A673 (cell line): ENCODE measurements at regions not wholly inside any gene's neighbourhood (a gene's known extent, or its start where the extent isn't known, plus 50 kb on each side); places are given as distances from the start of the nearest gene placed in this dataset.
A peak's percentile ranks its signal among the peaks of the same experiment; 100 is the strongest.

Experiments used
- BruUV-seq: library from RNA; stranded (reverse); fragments of 400-500 nt; replicated peaks from 2 replicates; lab custom pipeline; 2021; lab: Mats Ljungman, UMichigan
- CTCF ChIA-PET: fragments of 300-600 bp; sonication (Branson Sonifier 250); formaldehyde crosslinking; loops from one replicate; lab custom pipeline; 2022; ENCODE audit warnings: antibody characterized with exemption; lab: Charles Lee
- POLR2A ChIA-PET: fragments of 300-600 bp; sonication (Branson Sonifier 250); formaldehyde crosslinking; loops from one replicate; lab custom pipeline; 2022; ENCODE audit warnings: antibody characterized with exemption; ENCODE audit not compliant: low non-redundant PET; lab: Charles Lee
- DNase-seq: peaks from one replicate; pipeline ENCODE4 v3.0.0-alpha.2; 2015; ENCODE audit warnings: low spot score
- H3K27ac ChIP-seq: fragments of 200-600 bp; sonication (generic); 2 replicates; pipeline ENCODE4 v1.5.1; 2016; ENCODE audit warnings: mixed run types, low read depth, mild to moderate bottlenecking, mixed read lengths, antibody characterized with exemption, low read length; ENCODE audit not compliant: poor library complexity, severe bottlenecking
- H3K27me3 ChIP-seq: fragments of 200-600 bp; sonication (generic); replicated peaks from 2 replicates; pipeline ENCODE4 v1.6.1; 2017; ENCODE audit warnings: mixed run types, low read depth, mild to moderate bottlenecking, mixed read lengths, antibody characterized with exemption, low read length; ENCODE audit not compliant: insufficient read depth, poor library complexity
- H3K36me3 ChIP-seq: fragments of 200-600 bp; sonication (generic); 2 replicates; pipeline ENCODE4 v1.6.1; 2016; ENCODE audit warnings: mixed run types, mild to moderate bottlenecking, mixed read lengths, antibody characterized with exemption, low read length; ENCODE audit not compliant: insufficient read depth, poor library complexity, severe bottlenecking
- H3K4me1 ChIP-seq: fragments of 200-600 bp; sonication (generic); 2 replicates; pipeline ENCODE4 v1.6.1; 2017; ENCODE audit warnings: mixed run types, mild to moderate bottlenecking, mixed read lengths, antibody characterized with exemption, low read length; ENCODE audit not compliant: insufficient read depth, poor library complexity, severe bottlenecking
- H3K4me3 ChIP-seq: fragments of 200-600 bp; sonication (generic); 2 replicates; pipeline ENCODE4 v1.5.1; 2016; ENCODE audit warnings: low read depth, mixed run types, mild to moderate bottlenecking, mixed read lengths, low read length; ENCODE audit not compliant: poor library complexity, severe bottlenecking
- H3K9me3 ChIP-seq: fragments of 200-600 bp; sonication (generic); 2 replicates; pipeline ENCODE4 v1.6.1; 2016; ENCODE audit warnings: mixed run types, low read depth, mild to moderate bottlenecking, mixed read lengths, antibody characterized with exemption, low read length; ENCODE audit not compliant: poor library complexity, severe bottlenecking
- EZH2 ChIP-seq: fragments of 200-600 bp; sonication (generic); IDR thresholded peaks from 2 replicates; pipeline ENCODE4 v1.6.1; 2017; ENCODE audit warnings: borderline replicate concordance, low read depth, mild to moderate bottlenecking, mixed read lengths, antibody characterized with exemption, low read length; ENCODE audit not compliant: poor library complexity, severe bottlenecking
- intact Hi-C: fragments of 100-400 bp; cut with micrococcal nuclease; formaldehyde crosslinking; loops from one replicate; pipeline ENCODE4 v1.10.0; 2022; ENCODE audit not compliant: unreplicated experiment
- TF ChIP-seq, protein P1 (sequence below): fragments of 300-800, 200-600 bp; sonication (generic); conservative IDR thresholded peaks from 2 replicates; pipeline ENCODE4 v1.5.1; 2017; ENCODE audit warnings: low read depth, mild to moderate bottlenecking, antibody characterized with exemption, low read length, moderate library complexity, mixed read lengths

- BruUV-seq, result no TSS peak
- intact Hi-C loops, result loop anchor here (5.0 kb wide), 1 partner anchor 62 kb away; the partner anchor contains the start of gene RTN4
- no peak for DNase-seq
- Histone ChIP-seq H3K4me1 (peaks cover 38% of the 10 kb centered on the region), H3K4me3 (no peak overlapping the region), H3K27ac (no peak overlapping the region), H3K27me3 (no peaks in the 10 kb centered on the region), H3K9me3 (no peaks in the 10 kb centered on the region), H3K36me3 (no peaks in the 10 kb centered on the region)
- CTCF ChIA-PET, result no interaction called here
- POLR2A ChIA-PET, result interaction anchor here (0.6 kb wide), 1 partner anchor 11 kb away, joined by 3 read pairs; no protein-coding TSS in a partner anchor
- TF ChIP-seq, protein P1, sequence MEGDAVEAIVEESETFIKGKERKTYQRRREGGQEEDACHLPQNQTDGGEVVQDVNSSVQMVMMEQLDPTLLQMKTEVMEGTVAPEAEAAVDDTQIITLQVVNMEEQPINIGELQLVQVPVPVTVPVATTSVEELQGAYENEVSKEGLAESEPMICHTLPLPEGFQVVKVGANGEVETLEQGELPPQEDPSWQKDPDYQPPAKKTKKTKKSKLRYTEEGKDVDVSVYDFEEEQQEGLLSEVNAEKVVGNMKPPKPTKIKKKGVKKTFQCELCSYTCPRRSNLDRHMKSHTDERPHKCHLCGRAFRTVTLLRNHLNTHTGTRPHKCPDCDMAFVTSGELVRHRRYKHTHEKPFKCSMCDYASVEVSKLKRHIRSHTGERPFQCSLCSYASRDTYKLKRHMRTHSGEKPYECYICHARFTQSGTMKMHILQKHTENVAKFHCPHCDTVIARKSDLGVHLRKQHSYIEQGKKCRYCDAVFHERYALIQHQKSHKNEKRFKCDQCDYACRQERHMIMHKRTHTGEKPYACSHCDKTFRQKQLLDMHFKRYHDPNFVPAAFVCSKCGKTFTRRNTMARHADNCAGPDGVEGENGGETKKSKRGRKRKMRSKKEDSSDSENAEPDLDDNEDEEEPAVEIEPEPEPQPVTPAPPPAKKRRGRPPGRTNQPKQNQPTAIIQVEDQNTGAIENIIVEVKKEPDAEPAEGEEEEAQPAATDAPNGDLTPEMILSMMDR, result no peak
- no peak for TF ChIP-seq EZH2
Observed at GRCh38 chr2:55114082-55114481, 63.8 kb upstream of the RTN4 start.

- no peak for TF ChIP-seq EZH2
- TF ChIP-seq, protein P1, result no peak
- CTCF ChIA-PET, result no interaction called here
- H3K4me1 ChIP-seq, result peaks cover 32% of the 10 kb centered on the region
- POLR2A ChIA-PET, result no interaction called here
- H3K4me3 ChIP-seq, result no peak overlapping the region
- no peaks in the 10 kb centered on the region for H3K27me3 ChIP-seq
- BruUV-seq, result no TSS peak
- intact Hi-C loops, result loop anchor here (5.0 kb wide), 1 partner anchor 60 kb away; the partner anchor contains the start of gene RTN4
- no peaks in the 10 kb centered on the region for H3K36me3 ChIP-seq
- H3K27ac ChIP-seq, result peak overlapping the region; percentile 84
- DNase-seq, result no peak
- no peaks in the 10 kb centered on the region for H3K9me3 ChIP-seq
Observed at GRCh38 chr2:55112229-55113031, 62.2 kb upstream of the RTN4 start.

DNA sequence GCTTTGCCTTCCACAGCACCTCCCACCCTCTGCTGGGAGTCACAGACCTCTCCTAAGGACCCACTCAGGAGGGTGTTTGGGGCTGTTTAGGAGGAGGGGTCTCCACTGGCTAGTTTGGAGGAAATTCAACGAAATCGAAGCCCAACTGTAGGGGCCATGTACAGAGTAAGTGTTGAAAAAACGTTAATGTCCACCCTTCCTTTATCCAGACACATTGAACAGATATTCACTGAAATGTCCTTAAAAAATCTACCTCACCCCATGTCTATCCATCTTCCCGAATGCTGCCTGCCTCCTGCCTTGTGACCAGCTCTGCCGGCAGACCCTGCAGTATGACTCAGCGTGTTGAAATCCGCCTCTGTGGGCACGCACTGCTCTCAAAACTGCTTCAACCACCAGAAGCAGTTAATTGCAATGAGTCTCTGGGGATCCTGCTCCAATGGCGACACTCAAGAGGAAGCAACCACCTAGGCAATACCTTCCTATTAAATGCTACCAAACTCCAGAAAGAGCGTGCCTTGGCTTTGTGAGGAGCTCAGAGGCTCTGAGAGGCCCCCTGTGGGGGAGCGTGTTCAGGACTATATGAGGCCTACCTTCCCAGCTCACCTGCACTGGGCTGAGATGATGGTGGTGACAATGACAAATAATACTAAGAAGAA is 61.4 kb upstream of the RTN4 start:
- peak; percentile 95 for DNase-seq
- no peak overlapping the region for H3K4me3 ChIP-seq
- H3K27me3 ChIP-seq, result no peaks in the 10 kb centered on the region
- TF ChIP-seq, protein P1, result no peak
- TF ChIP-seq EZH2, result no peak
- BruUV-seq, result no TSS peak
- H3K36me3 ChIP-seq, result no peaks in the 10 kb centered on the region
- ChIA-PET POLR2A (no interaction called here), CTCF (no interaction called here)
- intact Hi-C loops, result loop anchor here (5.0 kb wide), 1 partner anchor 59 kb away; the partner anchor contains the start of gene RTN4
- peaks cover 32% of the 10 kb centered on the region for H3K4me1 ChIP-seq
- peak overlapping the region; percentile 84 for H3K27ac ChIP-seq
- no peaks in the 10 kb centered on the region for H3K9me3 ChIP-seq
